Endothelial cell of umbilical vein (primary cell): ENCODE measurements at regions not wholly inside any gene's neighbourhood (a gene's known extent, or its start where the extent isn't known, plus 50 kb on each side); places are given as distances from the start of the nearest gene placed in this dataset.

Experiments used
- JUN ChIP-seq: IDR thresholded peaks from 2 replicates; pipeline ENCODE4 v1.6.1; 2011; ENCODE audit warnings: borderline replicate concordance, low read depth; ENCODE audit not compliant: insufficient read length, insufficient read depth
- POLR2A ChIP-seq: IDR thresholded peaks from 2 replicates; pipeline ENCODE4 v1.6.1; 2012; ENCODE audit warnings: low read depth, mild to moderate bottlenecking, control low read depth, low read length

- no peak for TF ChIP-seq POLR2A
- TF ChIP-seq JUN: no peak
Measured at GRCh38 chr3:82208002-82208710, 446.7 kb upstream of the GBE1 start.
